GM19324 (cell line): ENCODE measurements at regions not wholly inside any gene's neighbourhood (a gene's known extent, or its start where the extent isn't known, plus 50 kb on each side); places are given as distances from the start of the nearest gene placed in this dataset.

Source experiments
- ATAC-seq: cut with Tn5 transposase; IDR thresholded peaks from one replicate; pipeline ENCODE4 v1.9.1; 2021; ENCODE audit warnings: mild to moderate bottlenecking, moderate library complexity; ENCODE audit not compliant: unreplicated experiment, low FRiP score

- ATAC-seq, result no peak
Measured at GRCh38 chr11:42253156-42253555, 793.7 kb upstream of the LRRC4C start.

- ATAC-seq, result no peak
Measured at GRCh38 chr11:42255906-42256305, 796.5 kb upstream of the LRRC4C start.

- ATAC-seq, result no peak
Measured at GRCh38 chr11:42257534-42257933, 798.1 kb upstream of the LRRC4C start.

- ATAC-seq, result no peak
Measured at GRCh38 chr11:42265072-42265471, 805.6 kb upstream of the LRRC4C start.

GRCh38 chr11:42271306-42271705 is 811.9 kb upstream of the LRRC4C start:
- no peak for ATAC-seq

GRCh38 chr11:42273977-42274376 is 814.5 kb upstream of the LRRC4C start:
- ATAC-seq, result no peak

- no peak for ATAC-seq
Measured at GRCh38 chr11:42296910-42297309, 837.5 kb upstream of the LRRC4C start.

GRCh38 chr11:42299780-42300179 is 840.3 kb upstream of the LRRC4C start:
- ATAC-seq, result no peak

- no peak for ATAC-seq
Measured at GRCh38 chr11:42301777-42302176, 842.3 kb upstream of the LRRC4C start.

GRCh38 chr11:42311514-42311913 is 852.1 kb upstream of the LRRC4C start:
- ATAC-seq, result no peak

GRCh38 chr11:42311944-42312343 is 852.5 kb upstream of the LRRC4C start:
- ATAC-seq, result no peak

GRCh38 chr11:42315267-42315666 is 855.8 kb upstream of the LRRC4C start:
- no peak for ATAC-seq

- no peak for ATAC-seq
Measured at GRCh38 chr11:42315846-42316245, 856.4 kb upstream of the LRRC4C start.

GRCh38 chr11:42319921-42320320 is 860.5 kb upstream of the LRRC4C start:
- no peak for ATAC-seq

GRCh38 chr11:42329929-42330565 is 870.6 kb upstream of the LRRC4C start:
- no peak for ATAC-seq

GRCh38 chr11:42337786-42338455 is 878.5 kb upstream of the LRRC4C start:
- no peak for ATAC-seq

- ATAC-seq, result no peak
Measured at GRCh38 chr11:42344204-42344792, 884.8 kb upstream of the LRRC4C start.

- ATAC-seq, result no peak
Measured at GRCh38 chr11:42345933-42346332, 886.5 kb upstream of the LRRC4C start.

- no peak for ATAC-seq
Measured at GRCh38 chr11:42363701-42364100, 904.2 kb upstream of the LRRC4C start.

- ATAC-seq, result no peak
Measured at GRCh38 chr11:42390116-42390515, 921.7 kb upstream of the API5 start.

GRCh38 chr11:42397483-42397882 is 914.3 kb upstream of the API5 start:
- ATAC-seq, result no peak

- no peak for ATAC-seq
Measured at GRCh38 chr11:42407341-42407740, 904.5 kb upstream of the API5 start.
